ENCODE measurements at regions not wholly inside any gene's neighbourhood (a gene's known extent, or its start where the extent isn't known, plus 50 kb on each side); places are given as distances from the start of the nearest gene placed in this dataset.

- Mint-ChIP-seq H3K27ac (no peak overlapping the region), H3K9me3 (ENCODE audit: low read depth) (no peaks in the 10 kb centered on the region), H3K27me3 (peaks cover 34% of the 10 kb centered on the region), H3K4me1 (ENCODE audit: low read depth) (no peaks in the 10 kb centered on the region), H3K36me3 (ENCODE audit: insufficient read depth) (no peaks in the 10 kb centered on the region), H3K4me3 (ENCODE audit: low read depth) (no peak overlapping the region)
- DNase-seq (ENCODE audit: low spot score, unreplicated experiment): no peak
- no peak for TF ChIP-seq CTCF (IDR thresholded peaks at IDR 0.05; ENCODE audit: unreplicated experiment)
These were observed 405.2 kb upstream of the IRX1 start for GRCh38 chr5:3190433-3190832.

- no peak for DNase-seq (ENCODE audit: low spot score, unreplicated experiment)
- Mint-ChIP-seq H3K9me3 (ENCODE audit: low read depth) (no peaks in the 10 kb centered on the region), H3K4me1 (ENCODE audit: low read depth) (no peaks in the 10 kb centered on the region), H3K4me3 (ENCODE audit: low read depth) (no peak overlapping the region), H3K27me3 (peaks cover 32% of the 10 kb centered on the region), H3K36me3 (ENCODE audit: insufficient read depth) (no peaks in the 10 kb centered on the region), H3K27ac (no peak overlapping the region)
- TF ChIP-seq CTCF (IDR thresholded peaks at IDR 0.05; ENCODE audit: unreplicated experiment): no peak
These were observed 407.7 kb upstream of the IRX1 start for GRCh38 chr5:3187771-3188425.

GRCh38 chr5:3186736-3187405 lies 408.8 kb upstream of the IRX1 start:
- Mint-ChIP-seq H3K9me3 (ENCODE audit: low read depth) (no peaks in the 10 kb centered on the region), H3K36me3 (ENCODE audit: insufficient read depth) (no peaks in the 10 kb centered on the region), H3K27me3 (peaks cover 25% of the 10 kb centered on the region), H3K4me3 (ENCODE audit: low read depth) (no peak overlapping the region), H3K4me1 (ENCODE audit: low read depth) (no peaks in the 10 kb centered on the region), H3K27ac (no peak overlapping the region)
- no peak for DNase-seq (ENCODE audit: low spot score, unreplicated experiment)
- no peak for TF ChIP-seq CTCF (IDR thresholded peaks at IDR 0.05; ENCODE audit: unreplicated experiment)

GRCh38 chr5:3186156-3186555 lies 409.5 kb upstream of the IRX1 start:
- Mint-ChIP-seq H3K9me3 (ENCODE audit: low read depth) (no peaks in the 10 kb centered on the region), H3K27me3 (peaks cover 25% of the 10 kb centered on the region), H3K4me3 (ENCODE audit: low read depth) (no peak overlapping the region), H3K27ac (no peak overlapping the region), H3K4me1 (ENCODE audit: low read depth) (no peaks in the 10 kb centered on the region), H3K36me3 (ENCODE audit: insufficient read depth) (no peaks in the 10 kb centered on the region)
- no peak for DNase-seq (ENCODE audit: low spot score, unreplicated experiment)
- no peak for TF ChIP-seq CTCF (IDR thresholded peaks at IDR 0.05; ENCODE audit: unreplicated experiment)

- Mint-ChIP-seq H3K27me3 (peaks cover 28% of the 10 kb centered on the region), H3K4me1 (ENCODE audit: low read depth) (no peaks in the 10 kb centered on the region), H3K36me3 (ENCODE audit: insufficient read depth) (no peaks in the 10 kb centered on the region), H3K27ac (no peak overlapping the region), H3K9me3 (ENCODE audit: low read depth) (no peaks in the 10 kb centered on the region), H3K4me3 (ENCODE audit: low read depth) (no peak overlapping the region)
- no peak for TF ChIP-seq CTCF (IDR thresholded peaks at IDR 0.05; ENCODE audit: unreplicated experiment)
- no peak for DNase-seq (ENCODE audit: low spot score, unreplicated experiment)
These were observed 410.1 kb upstream of the IRX1 start for GRCh38 chr5:3185488-3185887.
